ENCODE measurements at regions not wholly inside any gene's neighbourhood (a gene's known extent, or its start where the extent isn't known, plus 50 kb on each side); places are given as distances from the start of the nearest gene placed in this dataset.
A peak's percentile ranks its signal among the peaks of the same experiment; 100 is the strongest.

- DNase-seq (ENCODE audit: low read depth): no peak
- TF ChIP-seq CTCF (IDR thresholded peaks at IDR 0.05; ENCODE audit: insufficient read depth, low read depth, low read length): no peak
- H3K4me3 ChIP-seq (ENCODE audit: low read depth, low read length): no peak overlapping the region
Observed at GRCh38 chr10:78377356-78377755, 343.7 kb downstream of the RPS24 start.

- TF ChIP-seq CTCF (IDR thresholded peaks at IDR 0.05; ENCODE audit: insufficient read depth, low read depth, low read length): no peak
- no peak overlapping the region for H3K4me3 ChIP-seq (ENCODE audit: low read depth, low read length)
- no peak for DNase-seq (ENCODE audit: low read depth)
Observed at GRCh38 chr10:78378192-78378591, 344.5 kb downstream of the RPS24 start.

- TF ChIP-seq CTCF (IDR thresholded peaks at IDR 0.05; ENCODE audit: insufficient read depth, low read depth, low read length): peak; percentile 45
- no peak overlapping the region for H3K4me3 ChIP-seq (ENCODE audit: low read depth, low read length)
- no peak for DNase-seq (ENCODE audit: low read depth)
Observed at GRCh38 chr10:78381107-78381506, 347.4 kb downstream of the RPS24 start.

- H3K4me3 ChIP-seq (ENCODE audit: low read depth, low read length): no peak overlapping the region
- TF ChIP-seq CTCF (IDR thresholded peaks at IDR 0.05; ENCODE audit: insufficient read depth, low read depth, low read length): no peak
- DNase-seq (ENCODE audit: low read depth): no peak
Observed at GRCh38 chr10:78382047-78382446, 348.4 kb downstream of the RPS24 start.

GRCh38 chr10:78382772-78383171 is 349.1 kb downstream of the RPS24 start:
- no peak for TF ChIP-seq CTCF (IDR thresholded peaks at IDR 0.05; ENCODE audit: insufficient read depth, low read depth, low read length)
- no peak for DNase-seq (ENCODE audit: low read depth)
- no peak overlapping the region for H3K4me3 ChIP-seq (ENCODE audit: low read depth, low read length)

GRCh38 chr10:78383378-78384048 is 349.9 kb downstream of the RPS24 start:
- TF ChIP-seq CTCF (IDR thresholded peaks at IDR 0.05; ENCODE audit: insufficient read depth, low read depth, low read length): no peak

GRCh38 chr10:78384049-78384431 is 350.4 kb downstream of the RPS24 start:
- H3K4me3 ChIP-seq (ENCODE audit: low read depth, low read length): no peak overlapping the region
- DNase-seq (ENCODE audit: low read depth): no peak
- TF ChIP-seq CTCF (IDR thresholded peaks at IDR 0.05; ENCODE audit: insufficient read depth, low read depth, low read length): no peak

More at GRCh38 chr10:78383378-78384048, 349.9 kb downstream of the RPS24 start:
- no peak overlapping the region for H3K4me3 ChIP-seq (ENCODE audit: low read depth, low read length)
- DNase-seq (ENCODE audit: low read depth): no peak

All from fibroblast of villous mesenchyme (primary cell).